Lung (tissue), 11 donors: ENCODE measurements at regions not wholly inside any gene's neighbourhood (a gene's known extent, or its start where the extent isn't known, plus 50 kb on each side); places are given as distances from the start of the nearest gene placed in this dataset.
"Not testable (repeated sequence)": the region's sequence is repeated elsewhere in the genome, so short reads cannot be mapped to it uniquely, and the experiment has no call there.

Experiments used
- ATAC-seq: fragments of 200-7000 bp; cut with Tn5 transposase; one replicate; pipeline ENCODE4 v1.9.1; 2020; ENCODE audit warnings: moderate number of reproducible peaks; ENCODE audit not compliant: insufficient read depth, low FRiP score
- DNase-seq, 3 donors: peaks; one replicate each; pipeline ENCODE4 v3.0.0-alpha.2; 2013 to 2017
- H3K27ac ChIP-seq, 2 donors: one replicate each; pipeline ENCODE4 v1.5.1; 2013; ENCODE audit warnings: mild to moderate bottlenecking in 2 of 2, moderate library complexity in 2 of 2, control low read depth in 1 of 2, inconsistent platforms in 1 of 2, low read depth in 1 of 2, low read length in 1 of 2
- H3K27me3 ChIP-seq, 3 donors: one replicate each; pipeline ENCODE4 v1.5.1; 2013; ENCODE audit warnings: low read length in 2 of 3; ENCODE audit not compliant: control insufficient read depth in 3 of 3, insufficient read depth in 3 of 3
- H3K36me3 ChIP-seq, 4 donors: one replicate each; pipeline ENCODE4 v1.5.1; 2013; ENCODE audit warnings: low read length in 4 of 4, mild to moderate bottlenecking in 1 of 4, moderate library complexity in 1 of 4; ENCODE audit not compliant: control insufficient read depth in 4 of 4, insufficient read depth in 4 of 4
- H3K4me1 ChIP-seq, 5 donors: one replicate each; pipeline ENCODE4 v1.5.1; 2013; ENCODE audit warnings: low read length in 5 of 5, mild to moderate bottlenecking in 2 of 5, moderate library complexity in 1 of 5; ENCODE audit not compliant: control insufficient read depth in 5 of 5, insufficient read depth in 5 of 5
- H3K4me3 ChIP-seq: one replicate; pipeline ENCODE4 v1.5.1; 2013; ENCODE audit warnings: mild to moderate bottlenecking, control low read depth, moderate library complexity
- H3K9ac ChIP-seq, 2 donors: one replicate each; pipeline ENCODE4 v1.5.1; 2013; ENCODE audit warnings: low read length in 2 of 2, control low read depth in 1 of 2; ENCODE audit not compliant: insufficient read depth in 1 of 2
- H3K9me3 ChIP-seq, 4 donors: one replicate each; pipeline ENCODE4 v1.5.1; 2013; ENCODE audit warnings: low read length in 3 of 4, mild to moderate bottlenecking in 1 of 4, moderate library complexity in 1 of 4; ENCODE audit not compliant: control insufficient read depth in 4 of 4, insufficient read depth in 3 of 4
- WGBS, 2 donors: extraction: QIAGEN DNeasy Blood & Tissue Kit; methylation state at CpG; one replicate each; pipeline ENCODE4 v1.1.7; 2013; 5-methylcytosine and 5-hydroxymethylcytosine counted together
- TF ChIP-seq, protein P1 (sequence below): IDR thresholded peaks from 2 replicates; pipeline ENCODE4 v1.5.1; 2012; ENCODE audit warnings: mild to moderate bottlenecking; ENCODE audit errors: control extremely low read depth, extremely low read depth
- donor health status: control.
- donor health status: control.
- donor health status: Bipolar disorder and iron deficiency.
- donor health status: healthy.
- donor health status: DM: yes; HTN: yes; CAD: no.

GRCh38 chr18:75845413-75845812 lies 417.9 kb upstream of the SMIM21 start:
- Histone ChIP-seq H3K4me1 (no peaks in the 10 kb centered on the region), H3K27me3 (no peaks in the 10 kb centered on the region), H3K9ac (no peak overlapping the region), H3K36me3 (no peaks in the 10 kb centered on the region), H3K4me3 (no peak overlapping the region), H3K9me3 (no peaks in the 10 kb centered on the region), H3K27ac (no peak overlapping the region)
- DNase-seq (no peak), ATAC-seq (no peak)
- TF ChIP-seq, protein P1, sequence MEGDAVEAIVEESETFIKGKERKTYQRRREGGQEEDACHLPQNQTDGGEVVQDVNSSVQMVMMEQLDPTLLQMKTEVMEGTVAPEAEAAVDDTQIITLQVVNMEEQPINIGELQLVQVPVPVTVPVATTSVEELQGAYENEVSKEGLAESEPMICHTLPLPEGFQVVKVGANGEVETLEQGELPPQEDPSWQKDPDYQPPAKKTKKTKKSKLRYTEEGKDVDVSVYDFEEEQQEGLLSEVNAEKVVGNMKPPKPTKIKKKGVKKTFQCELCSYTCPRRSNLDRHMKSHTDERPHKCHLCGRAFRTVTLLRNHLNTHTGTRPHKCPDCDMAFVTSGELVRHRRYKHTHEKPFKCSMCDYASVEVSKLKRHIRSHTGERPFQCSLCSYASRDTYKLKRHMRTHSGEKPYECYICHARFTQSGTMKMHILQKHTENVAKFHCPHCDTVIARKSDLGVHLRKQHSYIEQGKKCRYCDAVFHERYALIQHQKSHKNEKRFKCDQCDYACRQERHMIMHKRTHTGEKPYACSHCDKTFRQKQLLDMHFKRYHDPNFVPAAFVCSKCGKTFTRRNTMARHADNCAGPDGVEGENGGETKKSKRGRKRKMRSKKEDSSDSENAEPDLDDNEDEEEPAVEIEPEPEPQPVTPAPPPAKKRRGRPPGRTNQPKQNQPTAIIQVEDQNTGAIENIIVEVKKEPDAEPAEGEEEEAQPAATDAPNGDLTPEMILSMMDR, result no peak
- 80 to 87% methylated on average over 3 of the region's 3 CpGs for WGBS, 2 donors

- TF ChIP-seq, protein P1, result no peak
- Histone ChIP-seq H3K27me3 (no peaks in the 10 kb centered on the region), H3K9ac (no peak overlapping the region), H3K4me3 (no peak overlapping the region), H3K27ac (no peak overlapping the region), H3K36me3 (no peaks in the 10 kb centered on the region), H3K4me1 (no peaks in the 10 kb centered on the region), H3K9me3 (no peaks in the 10 kb centered on the region)
- ATAC-seq, result no peak
- WGBS, 2 donors, result 87 to 93% methylated on average over 3 of the region's 3 CpGs
- no peak for DNase-seq
These were observed 416.6 kb upstream of the SMIM21 start for GRCh38 chr18:75844146-75844545.

DNA sequence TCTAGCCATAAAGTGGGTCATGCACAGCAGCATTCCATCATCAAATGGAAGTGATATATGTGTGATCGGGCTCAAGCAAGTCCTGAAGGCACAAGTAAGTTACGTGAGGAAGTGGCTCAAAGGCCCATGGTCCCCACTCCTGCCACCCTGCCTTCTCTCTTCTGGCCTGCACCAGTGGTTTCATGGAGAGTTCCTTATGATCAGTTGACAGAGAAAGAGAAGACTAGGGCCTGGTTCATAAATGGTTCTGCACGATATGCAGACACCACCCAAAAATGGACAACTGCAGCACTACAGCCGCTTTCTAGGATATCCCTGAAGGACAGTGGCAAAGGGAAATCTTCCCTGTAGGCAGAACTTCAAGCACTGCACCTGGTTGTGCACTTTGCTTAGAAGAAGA lies 412.6 kb upstream of the SMIM21 start:
- Histone ChIP-seq H3K27ac (no peak overlapping the region), H3K9me3 (no peaks in the 10 kb centered on the region), H3K9ac (no peak overlapping the region), H3K4me3 (no peak overlapping the region), H3K36me3 (no peaks in the 10 kb centered on the region), H3K4me1 (peaks cover 0 to 3% (median 3%) of the 10 kb centered on the region in 5 donors), H3K27me3 (peaks cover 0 to 3% (median 0%) of the 10 kb centered on the region in 3 donors)
- 73 to 75% methylated on average over 4 of the region's 4 CpGs for WGBS, 2 donors
- ATAC-seq (no peak), DNase-seq (no peak)
- TF ChIP-seq, protein P1, result no peak

- 54 to 59% methylated on average over 2 of the region's 2 CpGs for WGBS, 2 donors
- H3K27ac ChIP-seq, H3K36me3 ChIP-seq, H3K9ac ChIP-seq, DNase-seq, H3K4me3 ChIP-seq, ATAC-seq, H3K27me3 ChIP-seq, H3K9me3 ChIP-seq, H3K4me1 ChIP-seq: not testable (repeated sequence)
These were observed 412.2 kb upstream of the SMIM21 start for GRCh38 chr18:75839686-75840085.
